GM12874 (cell line): ENCODE measurements at regions not wholly inside any gene's neighbourhood (a gene's known extent, or its start where the extent isn't known, plus 50 kb on each side); places are given as distances from the start of the nearest gene placed in this dataset.

Experiments used
- CTCF ChIP-seq: IDR thresholded peaks from 2 replicates; pipeline ENCODE4 v1.5.1; 2011; ENCODE audit warnings: low read depth, mild to moderate bottlenecking, control low read depth, low read length, moderate library complexity; ENCODE audit not compliant: insufficient read depth

GRCh38 chr2:66865161-66865560 is 430.2 kb downstream of the MEIS1 start:
- TF ChIP-seq CTCF, result no peak

- TF ChIP-seq CTCF, result no peak
Observed at GRCh38 chr2:66866331-66867062, 431.6 kb downstream of the MEIS1 start.

GRCh38 chr2:66867063-66867441 is 432.1 kb downstream of the MEIS1 start:
- no peak for TF ChIP-seq CTCF

GRCh38 chr2:66869076-66869475 is 434.2 kb downstream of the MEIS1 start:
- no peak for TF ChIP-seq CTCF

GRCh38 chr2:66872081-66872985 is 437.4 kb downstream of the MEIS1 start:
- TF ChIP-seq CTCF, result no peak

- no peak for TF ChIP-seq CTCF
Observed at GRCh38 chr2:66872986-66873754, 438.2 kb downstream of the MEIS1 start.

GRCh38 chr2:66874411-66874810 is 439.5 kb downstream of the MEIS1 start:
- TF ChIP-seq CTCF, result no peak
